ENCODE measurements at regions not wholly inside any gene's neighbourhood (a gene's known extent, or its start where the extent isn't known, plus 50 kb on each side); places are given as distances from the start of the nearest gene placed in this dataset.
A peak's percentile ranks its signal among the peaks of the same experiment; 100 is the strongest.

GRCh38 chr2:37457401-37457901, 113.0 kb downstream of the QPCT start:
- CTCF ChIA-PET: no interaction called here
- Mint-ChIP-seq H3K36me3 (no peaks in the 10 kb centered on the region), H3K4me1 (ENCODE audit: low read depth) (peaks cover 59% of the 10 kb centered on the region), H3K4me3 (no peak overlapping the region), H3K9me3 (no peaks in the 10 kb centered on the region), H3K27me3 (no peaks in the 10 kb centered on the region), H3K27ac (no peak overlapping the region)
- intact Hi-C loops (cut with micrococcal nuclease): no loop called here
- no peak for DNase-seq
- POLR2A ChIA-PET: no interaction called here

GRCh38 chr2:37458133-37458532, 113.7 kb downstream of the QPCT start:
- Mint-ChIP-seq H3K9me3 (no peaks in the 10 kb centered on the region), H3K36me3 (no peaks in the 10 kb centered on the region), H3K4me3 (no peak overlapping the region), H3K27me3 (no peaks in the 10 kb centered on the region), H3K4me1 (ENCODE audit: low read depth) (peaks cover 52% of the 10 kb centered on the region), H3K27ac (no peak overlapping the region)
- intact Hi-C loops (cut with micrococcal nuclease): no loop called here
- POLR2A ChIA-PET: no interaction called here
- CTCF ChIA-PET: no interaction called here
- DNase-seq: no peak

GRCh38 chr2:37459095-37459981, 114.9 kb downstream of the QPCT start:
- Mint-ChIP-seq H3K9me3 (no peaks in the 10 kb centered on the region), H3K27me3 (no peaks in the 10 kb centered on the region), H3K27ac (peak overlapping the region; percentile 68), H3K4me1 (ENCODE audit: low read depth) (peaks cover 53% of the 10 kb centered on the region), H3K36me3 (no peaks in the 10 kb centered on the region), H3K4me3 (no peak overlapping the region)
- ChIA-PET CTCF (no interaction called here), POLR2A (interaction anchor here (0.6 kb wide), 1 partner anchor 24 kb away, joined by 3 read pairs; no protein-coding TSS in a partner anchor)
- intact Hi-C loops (cut with micrococcal nuclease): no loop called here
- DNase-seq: no peak

- Mint-ChIP-seq H3K27me3 (no peaks in the 10 kb centered on the region), H3K4me1 (ENCODE audit: low read depth) (peaks cover 46% of the 10 kb centered on the region), H3K27ac (no peak overlapping the region), H3K36me3 (no peaks in the 10 kb centered on the region), H3K4me3 (no peak overlapping the region), H3K9me3 (no peaks in the 10 kb centered on the region)
- POLR2A ChIA-PET: no interaction called here
- CTCF ChIA-PET: no interaction called here
- intact Hi-C loops (cut with micrococcal nuclease): no loop called here
- no peak for DNase-seq
Observed at GRCh38 chr2:37460896-37461229, 116.4 kb downstream of the QPCT start.

- CTCF ChIA-PET: no interaction called here
- no peaks in the 10 kb centered on the region for H3K36me3 Mint-ChIP-seq
- H3K27ac Mint-ChIP-seq: no peak overlapping the region
- no peaks in the 10 kb centered on the region for H3K9me3 Mint-ChIP-seq
- no peak overlapping the region for H3K4me3 Mint-ChIP-seq
- DNase-seq: no peak
- no peaks in the 10 kb centered on the region for H3K27me3 Mint-ChIP-seq
- POLR2A ChIA-PET: no interaction called here
- peaks cover 21% of the 10 kb centered on the region for H3K4me1 Mint-ChIP-seq (ENCODE audit: low read depth)
- intact Hi-C loops (cut with micrococcal nuclease): no loop called here
Observed at GRCh38 chr2:37464067-37464466, 119.6 kb downstream of the QPCT start.

GRCh38 chr2:37466533-37467222, 122.2 kb downstream of the QPCT start:
- H3K27ac Mint-ChIP-seq: no peak overlapping the region
- no peak overlapping the region for H3K4me3 Mint-ChIP-seq
- no peaks in the 10 kb centered on the region for H3K9me3 Mint-ChIP-seq
- H3K36me3 Mint-ChIP-seq: no peaks in the 10 kb centered on the region
- CTCF ChIA-PET: interaction anchor here (0.9 to 1.2 kb wide), 3 partner anchors 71 to 366 kb away, joined by 3 to 4 read pairs (median 3); no protein-coding TSS in a partner anchor
- no peak for DNase-seq
- intact Hi-C loops (cut with micrococcal nuclease): no loop called here
- H3K27me3 Mint-ChIP-seq: no peaks in the 10 kb centered on the region
- POLR2A ChIA-PET: no interaction called here
- peaks cover 3% of the 10 kb centered on the region for H3K4me1 Mint-ChIP-seq (ENCODE audit: low read depth)

GRCh38 chr2:37468170-37468569, 123.7 kb downstream of the QPCT start:
- no peak overlapping the region for H3K4me3 Mint-ChIP-seq
- no peak for DNase-seq
- H3K9me3 Mint-ChIP-seq: no peaks in the 10 kb centered on the region
- H3K4me1 Mint-ChIP-seq (ENCODE audit: low read depth): peaks cover 3% of the 10 kb centered on the region
- POLR2A ChIA-PET: no interaction called here
- CTCF ChIA-PET: interaction anchor here (1.2 kb wide), 1 partner anchor 72 kb away, joined by 4 read pairs; no protein-coding TSS in a partner anchor
- intact Hi-C loops (cut with micrococcal nuclease): no loop called here
- H3K27ac Mint-ChIP-seq: no peak overlapping the region
- H3K27me3 Mint-ChIP-seq: no peaks in the 10 kb centered on the region
- no peaks in the 10 kb centered on the region for H3K36me3 Mint-ChIP-seq

- POLR2A ChIA-PET: no interaction called here
Observed at GRCh38 chr2:37469126-37469525, 124.7 kb downstream of the QPCT start.

GRCh38 chr2:37471104-37471503, 126.7 kb downstream of the QPCT start:
- Mint-ChIP-seq H3K27me3 (no peaks in the 10 kb centered on the region), H3K36me3 (no peaks in the 10 kb centered on the region), H3K9me3 (no peaks in the 10 kb centered on the region), H3K27ac (no peak overlapping the region), H3K4me3 (no peak overlapping the region), H3K4me1 (ENCODE audit: low read depth) (no peaks in the 10 kb centered on the region)
- no peak for DNase-seq
- intact Hi-C loops (cut with micrococcal nuclease): no loop called here
- CTCF ChIA-PET: interaction anchor here (1.5 kb wide), 1 partner anchor 56 kb away, joined by 3 read pairs; no protein-coding TSS in a partner anchor
- POLR2A ChIA-PET: no interaction called here

More at GRCh38 chr2:37469126-37469525, 124.7 kb downstream of the QPCT start:
- no peak overlapping the region for H3K4me3 Mint-ChIP-seq
- intact Hi-C loops (cut with micrococcal nuclease): no loop called here
- CTCF ChIA-PET: no interaction called here
- no peaks in the 10 kb centered on the region for H3K36me3 Mint-ChIP-seq
- H3K9me3 Mint-ChIP-seq: no peaks in the 10 kb centered on the region
- no peak for DNase-seq
- no peak overlapping the region for H3K27ac Mint-ChIP-seq
- peaks cover under 1% of the 10 kb centered on the region for H3K4me1 Mint-ChIP-seq (ENCODE audit: low read depth)
- H3K27me3 Mint-ChIP-seq: no peaks in the 10 kb centered on the region

- no peaks in the 10 kb centered on the region for H3K9me3 Mint-ChIP-seq
- intact Hi-C loops (cut with micrococcal nuclease): no loop called here
- ChIA-PET POLR2A (no interaction called here), CTCF (no interaction called here)
- no peak overlapping the region for H3K27ac Mint-ChIP-seq
- no peaks in the 10 kb centered on the region for H3K4me1 Mint-ChIP-seq (ENCODE audit: low read depth)
- DNase-seq: no peak
- H3K27me3 Mint-ChIP-seq: no peaks in the 10 kb centered on the region
- H3K4me3 Mint-ChIP-seq: no peak overlapping the region
- no peaks in the 10 kb centered on the region for H3K36me3 Mint-ChIP-seq
Observed at GRCh38 chr2:37471994-37472393, 127.6 kb downstream of the QPCT start.

GRCh38 chr2:37472959-37473358, 128.5 kb downstream of the QPCT start:
- no peaks in the 10 kb centered on the region for H3K4me1 Mint-ChIP-seq (ENCODE audit: low read depth)

GRCh38 chr2:37476411-37476810, 132.0 kb downstream of the QPCT start:
- Mint-ChIP-seq H3K27ac (no peak overlapping the region), H3K36me3 (no peaks in the 10 kb centered on the region), H3K4me1 (ENCODE audit: low read depth) (no peaks in the 10 kb centered on the region), H3K9me3 (no peaks in the 10 kb centered on the region), H3K27me3 (no peaks in the 10 kb centered on the region), H3K4me3 (no peak overlapping the region)
- ChIA-PET CTCF (no interaction called here), POLR2A (no interaction called here)
- intact Hi-C loops (cut with micrococcal nuclease): no loop called here
- no peak for DNase-seq

More at GRCh38 chr2:37472959-37473358, 128.5 kb downstream of the QPCT start:
- no peaks in the 10 kb centered on the region for H3K9me3 Mint-ChIP-seq
- no peaks in the 10 kb centered on the region for H3K27me3 Mint-ChIP-seq
- ChIA-PET CTCF (interaction anchor here (1.0 to 1.8 kb wide), 2 partner anchors 360 to 404 kb away, joined by 3 to 4 read pairs; no protein-coding TSS in a partner anchor), POLR2A (no interaction called here)
- DNase-seq: no peak
- H3K36me3 Mint-ChIP-seq: no peaks in the 10 kb centered on the region
- intact Hi-C loops (cut with micrococcal nuclease): no loop called here
- no peak overlapping the region for H3K4me3 Mint-ChIP-seq
- no peak overlapping the region for H3K27ac Mint-ChIP-seq

Measured in activated CD4-positive, alpha-beta memory T cell treated with anti-CD3 and anti-CD28 coated beads for 36 hours (primary cell).